ENCODE measurements at regions not wholly inside any gene's neighbourhood (a gene's known extent, or its start where the extent isn't known, plus 50 kb on each side); places are given as distances from the start of the nearest gene placed in this dataset.
"Not testable (repeated sequence)": the region's sequence is repeated elsewhere in the genome, so short reads cannot be mapped to it uniquely, and the experiment has no call there.

DNA sequence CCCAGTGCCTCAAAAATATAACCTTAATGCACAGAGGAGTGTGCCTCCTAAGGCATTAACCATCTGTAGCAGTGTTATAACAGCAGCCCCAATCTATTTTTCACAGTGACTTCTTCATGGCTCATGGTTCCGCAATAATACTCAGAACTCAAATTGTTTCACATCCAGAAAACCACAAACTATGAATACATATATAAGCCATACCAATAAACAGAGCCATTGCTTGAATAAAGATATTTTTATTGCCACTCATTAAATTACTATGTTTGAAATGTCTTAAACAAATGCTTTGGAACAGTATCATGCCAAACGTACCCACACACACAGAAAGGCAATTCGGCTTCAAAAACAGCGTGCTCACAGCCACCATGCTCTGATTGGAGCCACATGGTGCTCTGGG is 629.3 kb upstream of the NRP1 start:
- Histone ChIP-seq H4K20me1 (ENCODE audit: insufficient read depth, low read length) (no peaks in the 10 kb centered on the region), H3F3A (ENCODE audit: insufficient read depth, low read length) (no peaks in the 10 kb centered on the region), H3K9ac (ENCODE audit: low read length) (no peak overlapping the region), H3K27ac (ENCODE audit: low read depth, low read length, poor library complexity, severe bottlenecking) (no peak overlapping the region), H3K4me2 (ENCODE audit: low read length) (no peak overlapping the region), H3K79me2 (ENCODE audit: insufficient read depth, low read length) (no peaks in the 10 kb centered on the region), H2AFZ (ENCODE audit: low read length) (no peak overlapping the region), H3K9me3 (ENCODE audit: low read length) (no peaks in the 10 kb centered on the region), H3K4me1 (ENCODE audit: insufficient read depth, low read length, severe bottlenecking) (no peaks in the 10 kb centered on the region), H3K36me3 (ENCODE audit: insufficient read depth, low read length) (no peaks in the 10 kb centered on the region), H3K4me3 (ENCODE audit: low read depth, low read length, poor library complexity, severe bottlenecking) (no peak overlapping the region), H3K27me3 (ENCODE audit: insufficient read depth, low read length) (no peaks in the 10 kb centered on the region), H3K9me2 (ENCODE audit: low read depth, low read length) (no peaks in the 10 kb centered on the region)
- TF ChIP-seq, protein P1, sequence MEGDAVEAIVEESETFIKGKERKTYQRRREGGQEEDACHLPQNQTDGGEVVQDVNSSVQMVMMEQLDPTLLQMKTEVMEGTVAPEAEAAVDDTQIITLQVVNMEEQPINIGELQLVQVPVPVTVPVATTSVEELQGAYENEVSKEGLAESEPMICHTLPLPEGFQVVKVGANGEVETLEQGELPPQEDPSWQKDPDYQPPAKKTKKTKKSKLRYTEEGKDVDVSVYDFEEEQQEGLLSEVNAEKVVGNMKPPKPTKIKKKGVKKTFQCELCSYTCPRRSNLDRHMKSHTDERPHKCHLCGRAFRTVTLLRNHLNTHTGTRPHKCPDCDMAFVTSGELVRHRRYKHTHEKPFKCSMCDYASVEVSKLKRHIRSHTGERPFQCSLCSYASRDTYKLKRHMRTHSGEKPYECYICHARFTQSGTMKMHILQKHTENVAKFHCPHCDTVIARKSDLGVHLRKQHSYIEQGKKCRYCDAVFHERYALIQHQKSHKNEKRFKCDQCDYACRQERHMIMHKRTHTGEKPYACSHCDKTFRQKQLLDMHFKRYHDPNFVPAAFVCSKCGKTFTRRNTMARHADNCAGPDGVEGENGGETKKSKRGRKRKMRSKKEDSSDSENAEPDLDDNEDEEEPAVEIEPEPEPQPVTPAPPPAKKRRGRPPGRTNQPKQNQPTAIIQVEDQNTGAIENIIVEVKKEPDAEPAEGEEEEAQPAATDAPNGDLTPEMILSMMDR (IDR thresholded peaks at IDR 0.05; ENCODE audit: low read length) = no peak
- TF ChIP-seq EZH2 (IDR thresholded peaks at IDR 0.05; ENCODE audit: borderline replicate concordance, low read length) = no peak

GRCh38 chr10:33956322-33956721 is 621.9 kb upstream of the NRP1 start:
- H3K27ac ChIP-seq (ENCODE audit: low read depth, low read length, poor library complexity, severe bottlenecking); H3K9me2 ChIP-seq (ENCODE audit: low read depth, low read length); H3F3A ChIP-seq (ENCODE audit: insufficient read depth, low read length); H3K9me3 ChIP-seq (ENCODE audit: low read length); H3K79me2 ChIP-seq (ENCODE audit: insufficient read depth, low read length); H3K4me2 ChIP-seq (ENCODE audit: low read length); H4K20me1 ChIP-seq (ENCODE audit: insufficient read depth, low read length); H3K4me3 ChIP-seq (ENCODE audit: low read depth, low read length, poor library complexity, severe bottlenecking); H3K9ac ChIP-seq (ENCODE audit: low read length); H3K27me3 ChIP-seq (ENCODE audit: insufficient read depth, low read length); H2AFZ ChIP-seq (ENCODE audit: low read length); H3K36me3 ChIP-seq (ENCODE audit: insufficient read depth, low read length); H3K4me1 ChIP-seq (ENCODE audit: insufficient read depth, low read length, severe bottlenecking): not testable (repeated sequence)

GRCh38 chr10:33955676-33956075 is 621.2 kb upstream of the NRP1 start:
- H3K79me2 ChIP-seq (ENCODE audit: insufficient read depth, low read length) = no peaks in the 10 kb centered on the region
- no peak overlapping the region for H3K4me3 ChIP-seq (ENCODE audit: low read depth, low read length, poor library complexity, severe bottlenecking)
- no peaks in the 10 kb centered on the region for H3K9me3 ChIP-seq (ENCODE audit: low read length)
- H3K36me3 ChIP-seq (ENCODE audit: insufficient read depth, low read length) = no peaks in the 10 kb centered on the region
- H3K4me1 ChIP-seq (ENCODE audit: insufficient read depth, low read length, severe bottlenecking) = no peaks in the 10 kb centered on the region
- TF ChIP-seq, protein P1 (IDR thresholded peaks at IDR 0.05; ENCODE audit: low read length) = no peak
- TF ChIP-seq EZH2 (IDR thresholded peaks at IDR 0.05; ENCODE audit: borderline replicate concordance, low read length) = no peak
- H3K9ac ChIP-seq (ENCODE audit: low read length) = no peak overlapping the region
- H3K27ac ChIP-seq (ENCODE audit: low read depth, low read length, poor library complexity, severe bottlenecking) = no peak overlapping the region
- no peaks in the 10 kb centered on the region for H3F3A ChIP-seq (ENCODE audit: insufficient read depth, low read length)
- H3K9me2 ChIP-seq (ENCODE audit: low read depth, low read length) = no peaks in the 10 kb centered on the region
- no peak overlapping the region for H3K4me2 ChIP-seq (ENCODE audit: low read length)
- H3K27me3 ChIP-seq (ENCODE audit: insufficient read depth, low read length) = no peaks in the 10 kb centered on the region
- H4K20me1 ChIP-seq (ENCODE audit: insufficient read depth, low read length) = no peaks in the 10 kb centered on the region
- H2AFZ ChIP-seq (ENCODE audit: low read length) = no peak overlapping the region

DNA sequence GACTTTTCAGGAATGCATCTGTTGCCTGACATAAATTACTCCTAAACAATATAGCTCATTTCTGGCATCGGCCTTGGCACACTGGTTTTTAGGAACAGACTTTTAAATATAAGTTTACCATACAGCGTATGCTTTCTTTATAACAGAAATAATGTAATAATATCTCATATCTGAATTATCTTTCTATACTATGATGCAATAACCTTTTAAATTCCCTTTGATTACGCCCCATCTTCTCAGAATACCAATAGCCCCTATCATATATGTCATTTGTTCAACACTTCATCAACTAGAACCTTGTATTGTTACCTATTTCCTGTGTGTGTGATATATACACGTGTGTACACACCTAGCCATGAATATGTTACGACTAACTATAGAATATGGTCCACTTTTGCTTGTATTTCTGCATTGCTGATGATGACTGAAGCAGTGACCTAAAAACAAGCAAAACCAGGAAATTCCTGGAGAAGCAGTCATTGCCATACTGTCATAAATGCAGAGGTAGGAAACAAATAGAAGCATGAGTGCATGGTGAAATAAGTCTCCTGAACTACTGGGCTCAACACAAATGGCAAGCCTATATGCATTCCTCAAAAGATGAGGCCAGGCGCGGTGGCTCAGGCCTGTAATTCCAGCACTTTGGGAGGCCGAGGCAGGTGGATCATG is 618.4 kb upstream of the NRP1 start:
- H3K4me1 ChIP-seq (ENCODE audit: insufficient read depth, low read length, severe bottlenecking) = no peaks in the 10 kb centered on the region
- no peaks in the 10 kb centered on the region for H3K9me3 ChIP-seq (ENCODE audit: low read length)
- H3K27me3 ChIP-seq (ENCODE audit: insufficient read depth, low read length) = no peaks in the 10 kb centered on the region
- no peaks in the 10 kb centered on the region for H3K9me2 ChIP-seq (ENCODE audit: low read depth, low read length)
- H3K4me2 ChIP-seq (ENCODE audit: low read length) = no peak overlapping the region
- TF ChIP-seq, protein P1 (IDR thresholded peaks at IDR 0.05; ENCODE audit: low read length) = no peak
- no peak for TF ChIP-seq EZH2 (IDR thresholded peaks at IDR 0.05; ENCODE audit: borderline replicate concordance, low read length)
- H4K20me1 ChIP-seq (ENCODE audit: insufficient read depth, low read length) = no peaks in the 10 kb centered on the region
- H3K27ac ChIP-seq (ENCODE audit: low read depth, low read length, poor library complexity, severe bottlenecking) = no peak overlapping the region
- no peaks in the 10 kb centered on the region for H3K36me3 ChIP-seq (ENCODE audit: insufficient read depth, low read length)
- no peak overlapping the region for H3K9ac ChIP-seq (ENCODE audit: low read length)
- no peak overlapping the region for H3K4me3 ChIP-seq (ENCODE audit: low read depth, low read length, poor library complexity, severe bottlenecking)
- H3K79me2 ChIP-seq (ENCODE audit: insufficient read depth, low read length) = no peaks in the 10 kb centered on the region
- no peak overlapping the region for H2AFZ ChIP-seq (ENCODE audit: low read length)
- H3F3A ChIP-seq (ENCODE audit: insufficient read depth, low read length) = no peaks in the 10 kb centered on the region

All from OCI-LY1 (cell line).